Small intestine (tissue), 7 donors: ENCODE measurements at regions not wholly inside any gene's neighbourhood (a gene's known extent, or its start where the extent isn't known, plus 50 kb on each side); places are given as distances from the start of the nearest gene placed in this dataset.

Experiments used
- DNase-seq, 2 donors: peaks; one replicate each; pipeline versions ENCODE4 v3.0.0 to v3.0.0-alpha.2; 2013
- FAIRE-seq: peaks from 2 replicates; lab custom pipeline; 2012; peaks lifted over from hg19 to GRCh38; lab: Jason Lieb, UNC
- H3K27ac ChIP-seq, 3 donors: one replicate each; pipeline ENCODE4 v1.5.1; 2013; ENCODE audit warnings: low read length in 2 of 3, mild to moderate bottlenecking in 2 of 3, control low read depth in 1 of 3, inconsistent platforms in 1 of 3, low read depth in 1 of 3, moderate library complexity in 1 of 3
- H3K27me3 ChIP-seq, 3 donors: one replicate each; pipeline ENCODE4 v1.6.1; 2013; ENCODE audit warnings: low read length in 3 of 3, inconsistent platforms in 1 of 3; ENCODE audit not compliant: control insufficient read depth in 3 of 3, insufficient read depth in 3 of 3
- H3K36me3 ChIP-seq, 3 donors: one replicate each; pipeline ENCODE4 v1.6.1; 2013; ENCODE audit warnings: low read length in 3 of 3, inconsistent platforms in 1 of 3, low read depth in 1 of 3, mild to moderate bottlenecking in 1 of 3, moderate library complexity in 1 of 3; ENCODE audit not compliant: control insufficient read depth in 3 of 3, insufficient read depth in 2 of 3
- H3K4me1 ChIP-seq, 3 donors: one replicate each; pipeline ENCODE4 v1.6.1; 2013; ENCODE audit warnings: low read length in 2 of 3, inconsistent platforms in 1 of 3, low read depth in 1 of 3, mild to moderate bottlenecking in 1 of 3, moderate library complexity in 1 of 3; ENCODE audit not compliant: control insufficient read depth in 3 of 3, insufficient read depth in 2 of 3
- H3K4me3 ChIP-seq, 3 donors: one replicate each; pipeline ENCODE4 v1.5.1; 2013; ENCODE audit warnings: low read length in 3 of 3, control low read depth in 1 of 3, inconsistent platforms in 1 of 3, low read depth in 1 of 3, mild to moderate bottlenecking in 1 of 3, moderate library complexity in 1 of 3
- H3K9me3 ChIP-seq, 2 donors: one replicate each; pipeline ENCODE4 v1.6.1; 2013; ENCODE audit warnings: low read depth in 1 of 2, low read length in 1 of 2; ENCODE audit not compliant: control insufficient read depth in 2 of 2, insufficient read depth in 1 of 2
- WGBS, 3 donors: extraction: QIAGEN DNeasy Blood & Tissue Kit; methylation state at CpG; one replicate each; pipeline ENCODE4 v1.1.7; 2013; 5-methylcytosine and 5-hydroxymethylcytosine counted together
- donor health status: healthy with polysubstance abuse.
- donor health status: control.
- donor health status: control.
- donor health status: Bipolar disorder and iron deficiency.
- donor health status: healthy.

DNA sequence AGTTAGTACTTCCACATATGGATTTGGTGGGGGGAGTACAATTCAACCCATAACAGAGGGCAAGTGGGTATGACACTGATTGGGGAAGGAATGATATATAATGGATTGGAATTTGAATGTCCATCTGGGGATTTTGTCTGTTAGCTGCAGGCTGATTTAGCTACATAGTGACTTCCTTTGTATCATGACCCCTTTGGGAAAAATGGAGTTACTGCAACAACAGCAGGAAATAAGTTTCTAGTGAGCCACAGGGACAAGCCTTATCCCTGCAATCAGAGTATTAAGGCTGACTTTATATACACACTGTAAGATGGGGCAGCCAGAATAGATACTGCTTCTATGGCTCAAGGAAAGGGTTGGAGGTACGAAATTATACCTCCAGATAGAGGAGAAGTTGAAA is 404.4 kb upstream of the MEIS1 start:
- H3K9me3 ChIP-seq = no peaks in the 10 kb centered on the region
- H3K27me3 ChIP-seq = no peaks in the 10 kb centered on the region
- H3K4me3 ChIP-seq = no peak overlapping the region
- 11 to 75% (median 44%) methylated on average over 1 of the region's 1 CpG for WGBS, 3 donors
- no peaks in the 10 kb centered on the region for H3K36me3 ChIP-seq
- no peaks in the 10 kb centered on the region for H3K4me1 ChIP-seq
- DNase-seq (no peak), FAIRE-seq (no peak)
- no peak overlapping the region for H3K27ac ChIP-seq

GRCh38 chr2:66024391-66024790 is 410.5 kb upstream of the MEIS1 start:
- FAIRE-seq = no peak
- 14 to 44% (median 30%) methylated on average over 6 of the region's 6 CpGs for WGBS, 3 donors

DNA sequence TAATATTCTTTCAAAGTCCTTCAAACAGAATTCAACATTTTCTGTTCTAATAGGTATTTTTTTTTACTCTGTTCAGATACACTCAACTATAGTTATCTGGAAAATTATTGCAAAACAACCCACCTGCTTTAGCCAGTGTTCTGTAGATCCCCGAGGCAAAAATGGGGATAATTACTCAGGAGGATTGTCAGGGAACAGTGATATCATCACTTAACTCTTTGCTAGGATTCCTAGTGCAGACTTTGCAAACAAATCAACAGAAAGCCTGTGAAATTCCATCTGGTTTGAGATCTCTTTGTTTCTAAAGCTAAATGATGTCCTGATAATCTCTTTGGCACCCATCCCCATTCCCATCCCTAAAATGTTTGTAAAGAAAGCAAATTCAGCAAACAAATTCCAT is 413.6 kb upstream of the MEIS1 start:
- Histone ChIP-seq H3K27me3 (no peaks in the 10 kb centered on the region), H3K4me3 (no peak overlapping the region), H3K4me1 (peaks cover 0 to 5% (median 0%) of the 10 kb centered on the region in 3 donors), H3K36me3 (no peaks in the 10 kb centered on the region), H3K9me3 (no peaks in the 10 kb centered on the region), H3K27ac (no peak overlapping the region)
- 2 to 20% (median 6%) methylated on average over 1 of the region's 1 CpG for WGBS, 3 donors
- no peak for FAIRE-seq
- no peak for DNase-seq

More at GRCh38 chr2:66024391-66024790, 410.5 kb upstream of the MEIS1 start:
- Histone ChIP-seq H3K36me3 (no peaks in the 10 kb centered on the region), H3K4me1 (peaks cover 0 to 5% (median 0%) of the 10 kb centered on the region in 3 donors), H3K9me3 (no peaks in the 10 kb centered on the region), H3K27ac (no peak overlapping the region), H3K27me3 (no peaks in the 10 kb centered on the region), H3K4me3 (no peak overlapping the region)
- DNase-seq = peak; percentile 1 to 21

DNA sequence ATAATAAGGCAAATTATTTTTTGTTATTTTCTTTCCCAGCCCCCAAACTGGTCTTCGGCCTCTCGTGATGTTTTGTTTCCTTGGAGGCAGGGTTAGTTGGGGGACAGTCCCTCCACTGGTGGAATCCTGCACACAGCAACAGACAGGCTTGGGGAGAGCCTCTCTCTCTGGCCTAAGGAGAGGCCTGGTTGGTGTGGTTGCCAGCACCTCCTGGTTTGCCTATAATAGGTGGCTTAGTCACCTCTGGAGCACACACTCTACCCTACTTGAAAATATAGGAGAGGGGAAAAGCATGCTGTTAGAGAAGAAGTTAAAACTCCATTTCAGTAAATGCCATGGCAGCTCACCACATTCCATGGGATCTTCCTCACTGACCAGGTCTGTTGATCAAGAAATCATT is 417.2 kb upstream of the MEIS1 start:
- Histone ChIP-seq H3K36me3 (no peaks in the 10 kb centered on the region), H3K9me3 (no peaks in the 10 kb centered on the region), H3K4me3 (no peak overlapping the region), H3K27me3 (no peaks in the 10 kb centered on the region), H3K4me1 (no peaks in the 10 kb centered on the region), H3K27ac (no peak overlapping the region)
- DNase-seq (no peak), FAIRE-seq (no peak)
- 84 to 91% (median 85%) methylated on average over 2 of the region's 2 CpGs for WGBS, 3 donors

GRCh38 chr2:66014450-66014849 is 420.5 kb upstream of the MEIS1 start:
- Histone ChIP-seq H3K36me3 (no peaks in the 10 kb centered on the region), H3K4me3 (no peak overlapping the region), H3K9me3 (no peaks in the 10 kb centered on the region), H3K4me1 (no peaks in the 10 kb centered on the region), H3K27me3 (no peaks in the 10 kb centered on the region), H3K27ac (no peak overlapping the region)
- DNase-seq = no peak
- no peak for FAIRE-seq
- WGBS, 3 donors = 77 to 93% (median 79%) methylated on average over 6 of the region's 6 CpGs

GRCh38 chr2:66013456-66013855 is 421.5 kb upstream of the MEIS1 start:
- DNase-seq (no peak), FAIRE-seq (no peak)
- H3K27ac ChIP-seq = no peak overlapping the region
- H3K36me3 ChIP-seq = no peaks in the 10 kb centered on the region
- H3K4me1 ChIP-seq = no peaks in the 10 kb centered on the region
- H3K9me3 ChIP-seq = no peaks in the 10 kb centered on the region
- H3K4me3 ChIP-seq = no peak overlapping the region
- H3K27me3 ChIP-seq = no peaks in the 10 kb centered on the region

GRCh38 chr2:66003931-66004330 is 431.0 kb upstream of the MEIS1 start:
- Histone ChIP-seq H3K4me3 (no peak overlapping the region), H3K27me3 (no peaks in the 10 kb centered on the region), H3K36me3 (no peaks in the 10 kb centered on the region), H3K27ac (no peak overlapping the region), H3K9me3 (no peaks in the 10 kb centered on the region), H3K4me1 (no peaks in the 10 kb centered on the region)
- DNase-seq (no peak), FAIRE-seq (no peak)

DNA sequence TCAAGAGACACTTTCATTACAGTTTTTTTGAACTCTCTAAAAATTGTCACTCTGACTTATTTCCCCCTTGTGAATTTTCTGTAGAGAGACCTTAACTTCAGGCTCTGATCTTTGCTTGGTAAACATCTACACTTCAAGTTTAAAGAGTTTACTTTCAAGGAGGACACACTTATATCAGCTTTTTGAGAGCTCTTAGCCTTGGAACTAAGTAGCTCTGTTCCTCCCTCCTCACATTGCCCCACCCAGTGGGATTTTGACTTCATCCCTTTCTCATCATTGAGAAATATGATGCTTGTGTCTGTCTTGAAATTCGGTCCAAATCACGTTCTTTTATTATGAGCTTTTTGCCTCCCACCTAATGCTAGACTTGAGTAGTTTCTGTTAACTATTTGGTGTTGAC is 433.4 kb upstream of the MEIS1 start:
- 69 to 82% (median 82%) methylated on average over 2 of the region's 2 CpGs for WGBS, 3 donors
- Histone ChIP-seq H3K4me3 (no peak overlapping the region), H3K27me3 (no peaks in the 10 kb centered on the region), H3K36me3 (no peaks in the 10 kb centered on the region), H3K4me1 (no peaks in the 10 kb centered on the region), H3K9me3 (no peaks in the 10 kb centered on the region), H3K27ac (no peak overlapping the region)
- no peak for DNase-seq
- FAIRE-seq = no peak

DNA sequence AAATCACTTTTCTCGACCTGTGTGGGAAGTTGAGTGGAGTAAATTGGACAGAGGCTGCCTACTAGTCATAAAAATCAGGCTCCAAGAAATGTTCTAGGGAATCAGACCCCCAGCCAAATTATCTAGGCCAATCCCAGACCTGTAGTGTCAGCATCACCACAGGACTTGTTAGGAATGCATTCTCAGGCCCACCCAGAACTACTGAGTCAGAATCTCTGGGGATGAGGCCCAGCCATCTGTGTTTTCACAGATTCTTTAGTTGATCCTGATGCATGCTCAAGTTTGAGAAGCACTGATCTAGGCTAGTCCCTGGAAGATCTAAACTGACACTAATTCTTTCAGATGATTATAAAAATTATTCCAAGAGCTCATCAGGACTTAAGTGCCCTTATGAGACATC is 434.0 kb upstream of the MEIS1 start:
- H3K9me3 ChIP-seq = no peaks in the 10 kb centered on the region
- no peak for FAIRE-seq

More for the DNA sequence above, 434.0 kb upstream of the MEIS1 start:
- H3K4me1 ChIP-seq = no peaks in the 10 kb centered on the region
- no peak overlapping the region for H3K4me3 ChIP-seq
- H3K36me3 ChIP-seq = no peaks in the 10 kb centered on the region
- no peaks in the 10 kb centered on the region for H3K27me3 ChIP-seq
- WGBS, 3 donors = 32 to 70% (median 63%) methylated on average over 1 of the region's 1 CpG
- H3K27ac ChIP-seq = no peak overlapping the region
- DNase-seq = no peak
